Caki2 (cell line): ENCODE measurements at regions not wholly inside any gene's neighbourhood (a gene's known extent, or its start where the extent isn't known, plus 50 kb on each side); places are given as distances from the start of the nearest gene placed in this dataset.
A peak's percentile ranks its signal among the peaks of the same experiment; 100 is the strongest.

Source experiments
- DNase-seq: peaks from one replicate; pipeline ENCODE4 v3.0.0-alpha.2; 2015; ENCODE audit warnings: low read depth
- in situ Hi-C: cut with HindIII; loops from 2 replicates; pipeline ENCODE4 v1.10.0; 2016; ENCODE audit warnings: low sequenced_read_pairs, low pct_unique_long_range_greater_than_20kb, mixed read lengths

DNA sequence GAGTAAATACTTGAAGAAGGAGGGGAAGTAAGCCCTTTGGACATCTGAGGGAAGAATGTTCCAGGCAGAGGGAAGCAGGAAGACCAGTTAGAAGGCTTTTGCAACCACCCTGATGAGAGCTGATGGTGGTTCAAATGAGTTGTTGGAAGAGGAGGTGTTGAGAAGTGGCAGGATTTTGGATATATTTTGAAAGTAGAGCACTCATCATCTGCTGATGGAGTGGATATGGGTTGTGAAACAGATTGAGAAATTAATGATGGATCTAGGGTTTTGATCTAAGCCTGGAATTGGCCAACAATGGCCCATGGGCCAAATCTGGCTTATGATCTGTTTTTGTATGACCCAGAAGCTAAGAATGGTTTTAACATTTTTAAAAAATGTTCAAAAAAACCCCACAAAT is 230.7 kb downstream of the NDFIP2 start:
- in situ Hi-C loops, result no loop called here
- DNase-seq, result no peak

DNA sequence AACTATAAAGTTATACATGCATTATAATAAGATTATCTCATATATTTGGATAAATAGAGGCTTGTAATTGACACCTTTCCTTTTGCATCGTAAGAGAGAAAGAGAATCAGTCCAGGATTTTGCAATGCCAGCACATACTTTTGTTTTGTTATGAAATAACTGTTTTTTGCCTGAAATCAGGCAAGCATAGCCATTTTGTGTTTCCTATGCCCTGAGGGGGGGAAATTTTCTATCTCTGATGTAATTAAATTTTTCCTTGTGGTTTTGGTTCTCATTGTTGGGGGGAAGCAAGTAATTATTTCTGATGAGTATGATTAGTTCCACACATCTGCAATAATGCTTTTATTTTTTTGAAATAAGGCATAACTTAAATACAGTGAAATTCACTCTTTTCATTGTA is 229.4 kb downstream of the NDFIP2 start:
- no peak for DNase-seq
- in situ Hi-C loops, result no loop called here

DNA sequence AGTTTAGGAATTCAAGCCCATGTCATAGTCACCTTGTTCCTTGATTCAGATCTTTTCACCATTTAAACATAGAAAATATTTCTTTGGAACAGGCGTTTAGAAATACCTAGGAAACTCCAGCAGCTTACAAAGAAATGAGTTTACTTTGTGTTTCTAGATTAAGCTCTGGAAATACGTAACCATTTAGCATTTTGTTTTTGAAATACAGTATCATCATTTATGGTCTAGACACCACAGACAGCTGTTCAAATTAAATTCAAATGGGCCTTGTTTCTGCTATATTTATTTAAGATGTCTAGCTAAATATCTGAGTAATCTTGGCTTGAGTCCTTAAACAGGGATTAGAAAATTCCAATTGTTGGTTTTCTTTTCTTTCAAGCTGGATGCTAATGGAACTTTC is 228.5 kb downstream of the NDFIP2 start:
- in situ Hi-C loops, result no loop called here

DNA sequence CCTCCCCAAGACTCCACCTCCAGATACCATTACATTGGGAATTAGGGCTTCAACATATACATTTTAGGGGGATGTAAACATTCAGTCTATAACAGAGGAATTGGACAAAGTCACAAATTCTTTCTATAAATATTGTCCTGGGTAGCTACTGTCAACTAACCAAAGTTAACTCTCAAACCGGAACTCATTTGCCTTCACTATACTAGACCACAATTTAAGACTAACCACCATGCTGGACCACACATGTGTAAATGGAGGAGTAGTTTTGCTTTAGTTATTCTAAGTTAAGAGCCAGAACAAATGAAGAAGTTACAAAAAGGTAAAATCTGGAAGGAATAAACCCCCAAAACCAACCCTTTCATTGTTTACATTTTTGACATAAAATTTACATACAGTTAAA is 222.8 kb downstream of the NDFIP2 start:
- in situ Hi-C loops, result no loop called here

More for the DNA sequence above, 228.5 kb downstream of the NDFIP2 start:
- DNase-seq, result no peak

DNA sequence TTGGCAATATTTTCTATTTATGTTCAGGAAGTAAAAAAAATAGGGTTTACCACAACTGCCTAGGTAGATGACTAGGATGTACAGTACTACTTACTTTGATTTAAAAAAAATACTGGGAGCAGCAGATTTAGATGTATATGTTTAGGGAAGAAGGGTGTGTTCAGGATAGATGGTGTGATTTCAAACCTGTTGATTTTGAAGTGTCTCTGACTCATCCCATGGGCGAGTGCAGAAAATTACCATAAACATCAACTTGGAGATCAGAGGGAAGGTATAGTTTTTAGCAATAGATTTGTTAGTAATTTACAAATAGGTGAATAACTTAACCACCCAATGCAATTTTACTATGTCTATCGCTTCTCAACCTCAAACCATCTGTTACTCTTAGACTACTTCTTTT is 214.8 kb downstream of the NDFIP2 start:
- no peak for DNase-seq
- in situ Hi-C loops, result no loop called here

More for the DNA sequence above, 222.8 kb downstream of the NDFIP2 start:
- no peak for DNase-seq

DNA sequence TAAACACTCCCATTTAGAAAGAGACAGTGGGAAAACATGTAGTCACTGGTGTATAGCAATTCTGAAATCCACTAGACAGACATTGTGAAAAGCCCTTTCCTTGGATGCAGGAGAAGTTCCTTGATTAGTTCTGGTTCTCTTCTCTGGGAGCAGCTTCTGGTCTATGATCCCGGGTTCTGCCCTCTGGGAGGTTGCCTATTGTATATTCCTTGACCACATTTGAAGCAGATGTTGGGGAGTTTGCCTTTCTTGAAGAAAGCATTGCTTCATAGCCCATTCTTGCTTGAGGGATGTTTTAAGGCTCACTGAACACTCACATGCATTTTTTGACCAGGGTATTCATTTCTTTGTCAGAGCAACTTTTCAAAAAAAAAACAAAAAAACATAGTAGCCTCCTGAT is 211.9 kb downstream of the NDFIP2 start:
- in situ Hi-C loops, result no loop called here
- no peak for DNase-seq

DNA sequence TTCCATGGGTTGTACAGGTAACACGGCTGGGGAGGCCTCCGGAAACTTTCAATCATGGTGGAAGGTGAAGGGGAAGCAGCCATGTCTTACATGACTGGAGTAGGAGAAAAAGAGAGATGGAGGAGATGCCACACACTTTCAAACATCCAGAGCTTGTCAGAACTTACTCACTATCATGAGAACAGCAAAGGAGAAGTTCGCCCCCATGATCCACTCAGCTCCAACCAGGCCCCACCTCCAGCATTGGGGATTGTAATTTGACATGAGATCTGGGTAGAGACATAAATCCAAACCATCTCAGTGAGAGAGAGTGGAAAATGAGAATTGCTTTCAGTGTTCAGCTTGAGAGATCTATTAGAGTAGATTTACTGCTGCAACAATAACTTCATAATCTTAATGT is 210.9 kb downstream of the NDFIP2 start:
- DNase-seq, result no peak
- in situ Hi-C loops, result no loop called here

DNA sequence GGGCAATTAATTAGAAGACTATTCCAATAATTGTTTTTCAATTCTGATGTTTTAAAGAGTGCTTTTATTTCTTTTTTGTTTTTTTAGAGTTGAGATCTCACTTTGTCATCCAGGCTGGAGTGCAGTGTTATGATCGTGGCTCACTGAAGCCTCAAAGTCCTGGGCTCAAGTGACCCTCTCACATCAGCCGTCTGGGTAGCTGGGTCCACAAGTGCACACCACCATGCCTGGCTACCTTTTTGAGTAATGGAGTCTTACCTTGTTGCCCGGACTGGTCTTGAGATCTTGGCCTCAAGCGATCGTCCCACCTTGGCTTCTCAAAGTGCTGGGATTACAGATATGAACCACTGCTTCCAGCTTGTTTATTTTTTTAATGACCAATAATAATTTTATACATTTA is 207.8 kb downstream of the NDFIP2 start:
- in situ Hi-C loops, result no loop called here
- DNase-seq, result no peak

DNA sequence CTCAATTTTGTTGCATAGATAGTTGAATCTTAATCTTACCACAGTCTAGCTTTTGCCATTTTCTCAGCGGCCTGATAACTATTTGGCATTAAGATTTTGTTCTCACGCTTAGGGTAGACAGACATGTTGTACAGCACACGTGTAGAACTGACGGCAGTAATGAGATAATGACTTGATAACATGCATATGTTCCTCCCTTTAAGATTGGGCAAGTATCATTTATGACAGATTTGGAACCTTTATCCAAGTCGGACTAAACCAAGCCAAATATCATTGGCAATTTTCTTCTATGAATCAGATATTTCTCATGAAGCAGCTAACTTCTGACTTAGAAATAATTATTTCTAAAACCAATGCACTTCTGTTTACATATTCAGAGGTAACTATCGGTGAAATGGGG is 205.5 kb downstream of the NDFIP2 start:
- in situ Hi-C loops, result no loop called here
- no peak for DNase-seq

DNA sequence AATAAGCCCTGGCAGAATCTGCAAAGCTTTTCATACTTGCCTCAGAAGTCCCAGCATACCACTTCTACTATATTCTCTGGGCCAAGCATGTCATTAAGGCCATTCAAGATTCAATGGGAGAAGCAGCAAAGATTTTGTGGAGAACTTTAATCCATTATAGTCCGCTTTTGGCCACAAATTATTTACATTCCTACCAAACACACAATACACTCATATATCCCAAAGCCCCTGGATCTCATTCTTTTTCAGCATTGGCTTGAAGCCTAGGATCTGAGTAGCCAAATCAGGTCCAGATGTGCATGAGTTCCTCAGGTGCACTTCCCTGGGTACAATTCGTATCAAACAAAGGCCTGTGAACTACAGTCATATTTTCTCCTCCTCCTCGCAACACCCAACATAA is 203.4 kb downstream of the NDFIP2 start:
- in situ Hi-C loops, result no loop called here
- no peak for DNase-seq

DNA sequence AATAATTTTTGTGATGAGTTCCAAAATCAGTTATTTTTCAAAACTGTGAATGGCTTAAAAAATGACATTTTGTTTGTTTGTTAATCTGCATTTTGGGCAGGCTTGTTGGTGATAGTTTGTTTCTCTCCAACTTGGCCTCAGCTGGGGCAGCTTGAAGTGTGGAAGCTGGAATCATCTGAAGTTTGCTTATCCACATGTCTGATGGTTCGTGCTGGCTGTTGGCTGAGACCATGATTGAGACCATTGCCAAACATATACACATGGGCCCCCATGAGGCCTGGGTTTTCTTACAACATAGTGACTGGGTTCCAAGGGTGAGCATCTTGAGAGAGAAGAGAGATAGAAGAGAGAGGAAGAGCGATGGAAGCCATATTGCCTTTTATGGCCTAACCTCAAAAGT is 201.2 kb downstream of the NDFIP2 start:
- no peak for DNase-seq
- in situ Hi-C loops, result no loop called here

DNA sequence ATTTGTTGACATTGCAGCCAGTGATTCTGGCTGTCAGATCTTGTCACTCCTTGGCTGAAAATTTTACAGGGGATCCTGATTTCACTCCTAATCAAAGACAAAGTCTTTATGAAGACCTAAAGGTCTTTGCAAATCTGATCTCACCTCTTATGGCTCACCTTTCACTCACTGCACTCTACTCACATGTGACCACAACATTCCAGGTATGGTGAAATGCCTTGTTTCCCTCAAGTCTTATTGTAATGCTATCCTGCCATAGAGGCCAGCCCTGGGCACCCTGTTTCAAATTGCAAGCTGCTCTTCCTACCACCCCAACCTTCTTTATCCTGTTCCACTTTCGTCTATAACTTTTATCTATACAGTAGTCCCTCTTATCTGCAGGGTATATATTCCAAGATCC is 200.1 kb downstream of the NDFIP2 start:
- in situ Hi-C loops, result no loop called here
- DNase-seq, result no peak

DNA sequence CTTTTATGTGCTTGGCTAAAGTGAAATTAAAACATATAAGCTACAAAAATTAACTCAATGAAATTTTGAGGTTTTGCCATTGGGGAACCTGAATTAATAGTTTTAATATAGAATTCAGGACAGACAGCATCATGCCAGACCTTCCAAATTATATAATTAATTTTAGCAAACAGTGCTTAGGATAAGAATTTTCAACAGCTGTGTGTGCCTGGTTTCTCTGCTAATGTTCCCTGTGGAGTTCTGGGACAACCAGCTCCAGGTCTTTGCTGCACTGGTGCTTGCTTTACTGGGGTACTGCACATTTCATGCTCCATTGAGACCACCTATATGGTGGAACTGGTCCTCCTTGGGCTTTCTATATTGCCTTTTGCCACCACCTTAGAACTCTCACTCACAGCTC is 199.5 kb downstream of the NDFIP2 start:
- in situ Hi-C loops, result no loop called here

DNA sequence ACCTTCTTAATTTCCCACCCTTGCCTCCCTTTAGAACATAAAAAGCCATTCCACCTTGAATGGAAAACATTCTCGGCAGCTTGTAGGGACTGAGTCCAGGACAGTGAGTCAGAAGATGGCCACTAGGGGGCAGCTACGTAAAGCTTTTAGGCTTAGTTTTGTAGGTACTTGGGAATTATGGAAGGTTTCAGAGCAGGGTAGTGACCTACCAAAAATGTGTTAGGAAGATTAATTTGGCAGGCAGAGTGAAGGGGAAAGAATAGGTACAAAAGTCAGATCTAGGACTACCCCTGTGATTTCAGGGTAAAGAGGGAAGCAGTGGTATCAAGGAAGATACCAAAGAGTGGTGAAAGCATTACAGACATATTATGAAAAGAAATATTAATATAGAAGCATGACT is 198.4 kb downstream of the NDFIP2 start:
- in situ Hi-C loops, result no loop called here
- peak; percentile 28 for DNase-seq

More for the DNA sequence above, 199.5 kb downstream of the NDFIP2 start:
- no peak for DNase-seq

DNA sequence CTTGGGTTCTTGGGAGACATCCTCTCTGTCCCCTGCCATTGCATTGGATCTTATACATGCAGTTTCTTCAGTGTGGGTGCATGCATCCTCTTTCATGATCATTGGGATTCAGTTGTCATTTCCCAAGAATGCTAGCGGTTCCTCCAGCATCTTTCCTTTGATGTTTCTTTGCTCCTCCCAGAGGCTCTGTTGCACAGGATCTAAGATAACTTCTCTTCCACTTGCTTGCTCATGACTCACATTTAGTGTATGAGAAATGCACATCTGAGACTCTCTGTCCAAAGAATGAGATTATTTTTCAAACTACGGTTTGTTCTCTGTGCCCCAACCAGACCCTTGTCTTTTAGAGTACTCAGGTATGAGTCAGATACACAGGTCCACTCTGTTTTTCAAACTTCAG is 197.1 kb downstream of the NDFIP2 start:
- DNase-seq, result no peak
- in situ Hi-C loops, result no loop called here

DNA sequence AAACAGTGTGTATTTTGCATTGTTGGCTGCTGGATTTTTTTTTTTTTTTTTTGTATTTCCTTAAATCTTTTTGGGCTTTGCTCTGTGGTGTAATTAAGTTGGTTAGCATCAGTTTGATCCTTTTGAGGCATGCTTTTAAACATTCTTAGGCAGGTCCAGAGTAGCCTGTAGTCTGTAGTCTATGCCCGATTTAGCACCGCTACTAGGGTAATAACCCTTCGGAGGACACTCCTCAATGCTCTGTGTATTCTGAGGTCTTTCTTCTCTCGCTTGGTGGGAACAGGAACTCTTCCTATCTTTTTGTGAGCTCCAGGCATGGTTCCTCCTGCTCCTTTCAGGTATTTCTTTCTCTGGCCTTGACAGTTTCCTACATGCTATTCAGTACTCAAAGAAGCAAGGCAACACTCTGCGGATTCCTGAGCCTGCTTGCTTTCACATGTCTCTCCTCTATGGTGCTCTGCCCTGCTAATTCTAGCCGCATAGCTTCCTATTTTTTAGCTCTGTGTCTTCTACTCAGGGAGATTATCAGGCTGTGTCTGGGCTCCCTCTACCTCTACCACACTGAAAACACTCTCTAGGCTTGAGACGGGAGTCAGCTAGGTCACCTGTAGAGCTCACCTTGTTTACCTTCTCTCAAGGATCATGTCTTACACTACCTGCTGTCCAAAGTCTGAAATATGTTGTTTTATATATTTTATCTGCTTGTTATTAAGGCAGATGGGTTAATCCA is 195.1 kb downstream of the NDFIP2 start:
- in situ Hi-C loops, result no loop called here
- no peak for DNase-seq

DNA sequence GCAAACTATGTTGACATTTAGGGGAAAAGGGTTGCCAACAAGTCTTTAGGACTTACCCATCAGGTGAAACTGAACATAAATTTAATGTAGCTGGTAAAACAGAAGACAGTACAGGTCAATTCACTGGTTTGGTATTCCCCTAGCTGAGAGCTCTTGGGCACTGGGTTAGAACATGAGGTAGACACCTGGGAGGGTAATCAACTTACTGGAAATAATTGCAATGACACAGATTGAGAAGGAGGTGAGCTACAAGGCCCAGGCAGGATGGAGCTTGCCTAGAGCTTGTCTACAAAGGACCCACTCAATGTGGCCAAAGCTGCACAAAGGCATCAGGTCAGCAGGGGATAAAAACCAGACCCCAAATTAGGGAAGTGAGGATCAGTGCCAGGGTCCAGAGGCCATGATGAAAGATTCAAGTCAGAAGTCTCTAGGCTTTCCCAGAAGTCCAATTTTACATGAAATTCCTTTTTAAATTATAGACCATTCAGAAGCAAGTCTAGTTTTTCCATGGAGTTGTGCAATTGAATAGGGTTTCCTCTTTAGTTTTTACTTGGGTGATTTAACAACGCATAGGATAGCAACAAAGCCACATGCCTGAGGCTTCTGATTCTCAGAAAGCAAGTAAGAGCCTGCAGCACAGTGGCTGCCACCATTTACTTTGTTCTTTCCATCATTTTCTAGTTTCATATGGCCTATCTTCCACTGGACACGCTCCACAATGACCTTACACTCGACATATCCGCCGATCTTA is 194.0 kb downstream of the NDFIP2 start:
- in situ Hi-C loops, result no loop called here
- DNase-seq, result no peak

DNA sequence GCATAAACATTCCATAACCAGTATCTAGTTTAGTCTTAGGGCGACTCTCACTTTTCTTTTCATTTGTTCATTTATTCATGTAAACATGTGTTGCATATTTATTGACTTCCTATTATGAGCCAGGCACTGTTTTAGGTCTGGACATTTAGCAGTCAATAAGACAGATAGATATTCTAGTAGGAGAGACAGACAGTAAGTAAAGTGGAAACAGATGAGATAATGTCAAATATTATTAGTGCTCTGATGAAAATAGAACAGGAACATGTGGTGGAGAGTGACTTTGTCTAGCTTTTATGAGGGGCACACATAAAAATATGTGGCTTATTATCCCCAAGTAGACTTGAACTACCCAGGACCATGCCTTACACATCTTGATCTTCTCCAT is 193.0 kb downstream of the NDFIP2 start:
- DNase-seq, result no peak
- in situ Hi-C loops, result no loop called here

DNA sequence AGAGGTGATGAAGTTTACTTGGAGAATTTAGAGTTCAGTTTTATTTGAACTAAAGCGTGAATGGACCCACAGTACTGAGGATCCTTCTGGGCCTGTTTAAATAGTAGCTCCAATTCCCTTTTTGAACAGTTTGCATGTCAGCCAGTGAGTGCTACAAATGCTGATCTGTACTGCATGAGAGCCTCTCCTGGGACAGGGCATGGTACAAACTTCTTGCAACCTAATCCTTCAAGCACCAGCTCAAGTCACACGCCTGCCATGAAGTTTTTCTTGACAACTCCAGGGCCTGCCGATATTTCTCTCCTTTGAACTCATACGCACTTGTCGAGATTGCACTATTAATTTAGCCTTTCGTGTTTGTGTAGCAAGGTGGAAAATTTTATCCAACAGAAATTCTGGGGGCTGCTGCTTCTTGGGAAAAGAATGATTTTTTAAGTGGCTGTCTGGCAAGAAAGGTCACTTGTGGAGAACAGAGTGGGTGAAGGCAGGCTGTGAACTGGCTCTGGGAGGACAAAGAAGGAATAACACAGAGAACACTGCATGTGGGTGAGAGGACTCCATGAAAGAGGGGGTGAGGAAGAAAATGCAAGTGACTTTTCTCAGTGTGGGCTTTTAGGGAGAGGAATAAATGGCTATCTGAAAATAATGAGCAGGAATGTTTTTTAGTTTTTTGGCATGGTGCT is 192.5 kb downstream of the NDFIP2 start:
- no peak for DNase-seq
- in situ Hi-C loops, result no loop called here
